Endothelial cell of umbilical vein (primary cell): ENCODE measurements at regions not wholly inside any gene's neighbourhood (a gene's known extent, or its start where the extent isn't known, plus 50 kb on each side); places are given as distances from the start of the nearest gene placed in this dataset.

Experiments
- BruUV-seq: library from RNA; stranded (reverse); fragments of 400-500 nt; replicated peaks from 2 replicates; lab custom pipeline; 2021; lab: Mats Ljungman, UMichigan
- CTCF ChIA-PET: fragments of 300-600, 350-600 bp; sonication (Branson Sonifier 250); formaldehyde crosslinking; loops from one replicate; lab custom pipeline; 2021; ENCODE audit warnings: antibody characterized with exemption, inconsistent platforms; lab: Charles Lee
- POLR2A ChIA-PET: fragments of 300-600, 350-600 bp; sonication (Branson Sonifier 250); formaldehyde crosslinking; loops from one replicate; lab custom pipeline; 2021; ENCODE audit warnings: antibody characterized with exemption, inconsistent platforms; lab: Charles Lee
- DNase-seq: peaks from one replicate; pipeline ENCODE4 v3.0.0-alpha.2; 2011; ENCODE audit warnings: low read depth, low spot score
- FAIRE-seq: peaks from 2 replicates; lab custom pipeline; 2011; peaks lifted over from hg19 to GRCh38; lab: Jason Lieb, UNC
- H2AFZ ChIP-seq: 2 replicates; pipeline ENCODE4 v1.6.0; 2012; ENCODE audit warnings: low read depth, low read length, control low read depth, inconsistent platforms
- H3K27ac ChIP-seq: 2 replicates; pipeline ENCODE4 v1.5.1; 2011; ENCODE audit warnings: low read depth, mild to moderate bottlenecking, control low read depth, low read length, moderate library complexity; ENCODE audit not compliant: insufficient read depth
- H3K27me3 ChIP-seq, 2 experiments: 2 replicates each; pipeline versions ENCODE4 v1.6.0 to v1.6.1; 2011; ENCODE audit warnings: low read length in 2 of 2, mixed read lengths in 1 of 2; ENCODE audit not compliant: control insufficient read depth in 2 of 2, insufficient read depth in 2 of 2
- H3K36me3 ChIP-seq, 2 experiments: 2 replicates in 1 of 2; 3 replicates in 1 of 2; pipeline ENCODE4 v1.5.1; 2011; ENCODE audit warnings: low read length in 2 of 2, mild to moderate bottlenecking in 1 of 2, moderate library complexity in 1 of 2; ENCODE audit not compliant: control insufficient read depth in 2 of 2, insufficient read depth in 2 of 2; ENCODE audit errors: extremely low read depth in 1 of 2
- H3K4me1 ChIP-seq: 3 replicates; pipeline ENCODE4 v1.5.1; 2011; ENCODE audit warnings: mild to moderate bottlenecking, low read length; ENCODE audit not compliant: control insufficient read depth, insufficient read depth; ENCODE audit errors: extremely low read depth
- H3K4me2 ChIP-seq: 2 replicates; pipeline ENCODE4 v1.6.1; 2011; ENCODE audit warnings: low read length, control low read depth, mixed read lengths; ENCODE audit not compliant: insufficient read depth
- H3K4me3 ChIP-seq, 3 experiments: fragments of 200-600 bp in 1 of 3; sonication (generic), shearing (Covaris generic) in 1 of 3; replicated peaks in 1 of 3; 2 replicates each; pipeline ENCODE4 v1.5.1; 2011 to 2016; ENCODE audit warnings: control low read depth in 3 of 3, low read length in 3 of 3, mild to moderate bottlenecking in 2 of 3, inconsistent platforms in 1 of 3, low read depth in 1 of 3, moderate library complexity in 1 of 3; ENCODE audit not compliant: insufficient read depth in 1 of 3
- H3K79me2 ChIP-seq: 2 replicates; pipeline ENCODE4 v1.6.0; 2012; ENCODE audit warnings: low read length, inconsistent platforms; ENCODE audit not compliant: control insufficient read depth, insufficient read depth
- H3K9ac ChIP-seq: replicated peaks from 2 replicates; pipeline ENCODE3; 2011; ENCODE audit warnings: low read length, control low read depth; ENCODE audit not compliant: insufficient read depth; ENCODE audit errors: extremely low read depth
- H3K9me1 ChIP-seq: replicated peaks from 3 replicates; pipeline ENCODE4 v1.6.0; 2011; ENCODE audit warnings: mild to moderate bottlenecking, low read length; ENCODE audit not compliant: control insufficient read depth, insufficient read depth; ENCODE audit errors: extremely low read depth
- H3K9me3 ChIP-seq: replicated peaks from 2 replicates; pipeline ENCODE4 v1.5.1; 2012; ENCODE audit warnings: low read length, inconsistent platforms; ENCODE audit not compliant: control insufficient read depth, insufficient read depth
- H4K20me1 ChIP-seq: replicated peaks from 2 replicates; pipeline ENCODE3; 2011; ENCODE audit warnings: mild to moderate bottlenecking, low read length; ENCODE audit not compliant: control insufficient read depth, insufficient read depth; ENCODE audit errors: extremely low read depth
- EZH2 ChIP-seq: IDR thresholded peaks from 2 replicates; pipeline ENCODE4 v1.6.1; 2012; ENCODE audit warnings: borderline replicate concordance, low read depth, mild to moderate bottlenecking, moderate library complexity, low read length, inconsistent platforms; ENCODE audit not compliant: severe bottlenecking
- FOS ChIP-seq: IDR thresholded peaks from 2 replicates; pipeline ENCODE4 v1.6.1; 2011; ENCODE audit warnings: mild to moderate bottlenecking, low read length, moderate library complexity, borderline replicate concordance; ENCODE audit not compliant: insufficient read depth
- GATA2 ChIP-seq: IDR thresholded peaks from 2 replicates; pipeline ENCODE4 v1.7.0; 2011; ENCODE audit warnings: low read depth, mild to moderate bottlenecking, moderate library complexity, mixed read lengths, low read length; ENCODE audit not compliant: insufficient read length, insufficient read depth
- JUN ChIP-seq: IDR thresholded peaks from 2 replicates; pipeline ENCODE4 v1.6.1; 2011; ENCODE audit warnings: borderline replicate concordance, low read depth; ENCODE audit not compliant: insufficient read length, insufficient read depth
- MYC ChIP-seq: IDR thresholded peaks from one replicate; pipeline ENCODE4 v1.6.1; 2011; ENCODE audit warnings: mild to moderate bottlenecking, low read depth, low read length
- POLR2A ChIP-seq: IDR thresholded peaks from 2 replicates; pipeline ENCODE4 v1.6.1; 2012; ENCODE audit warnings: low read depth, mild to moderate bottlenecking, control low read depth, low read length
- POLR2AphosphoS5 ChIP-seq: IDR thresholded peaks from 2 replicates; pipeline ENCODE4 v1.6.1; 2012; ENCODE audit warnings: low read depth, mild to moderate bottlenecking, control low read depth, low read length, moderate library complexity; ENCODE audit not compliant: insufficient read depth
- dilution Hi-C: fragments of 300-500 bp; cut with MboI; formaldehyde crosslinking; loops from one replicate; pipeline ENCODE4 v1.15.0; 2019; ENCODE audit warnings: low sequenced_read_pairs; ENCODE audit not compliant: extremely low pct_ligation_motif_present
- intact Hi-C: fragments of 100-400 bp; cut with micrococcal nuclease; formaldehyde crosslinking; loops from one replicate; pipeline ENCODE4 v1.10.0; 2022
- TF ChIP-seq, protein P1 (sequence below), 2 donors: IDR thresholded peaks; 1 replicate in 1 of 2; 2 replicates in 1 of 2; pipeline ENCODE4 v1.5.1; 2011; ENCODE audit warnings: low read length in 2 of 2, mild to moderate bottlenecking in 2 of 2, moderate library complexity in 2 of 2, control low read depth in 1 of 2, inconsistent platforms in 1 of 2, low read depth in 1 of 2; ENCODE audit not compliant: insufficient read depth in 1 of 2; ENCODE audit errors: extremely low read depth in 1 of 2
- TF ChIP-seq, protein P2 (sequence below): IDR thresholded peaks from 2 replicates; pipeline ENCODE4 v1.6.1; 2011; ENCODE audit not compliant: insufficient read depth, insufficient read length

GRCh38 chr14:26709019-26709418 lies 111.2 kb upstream of the NOVA1 start:
- POLR2A ChIA-PET: no interaction called here
- no TSS peak for BruUV-seq

More at GRCh38 chr14:26709019-26709418, 111.2 kb upstream of the NOVA1 start:
- peak; percentile 77 for TF ChIP-seq FOS
- TF ChIP-seq GATA2: no peak
- TF ChIP-seq JUN: peak; percentile 67
- no peak for TF ChIP-seq MYC
- no peak for TF ChIP-seq EZH2
- TF ChIP-seq POLR2AphosphoS5: peak; percentile 34
- peak; percentile 37 for TF ChIP-seq POLR2A
- TF ChIP-seq, protein P1, sequence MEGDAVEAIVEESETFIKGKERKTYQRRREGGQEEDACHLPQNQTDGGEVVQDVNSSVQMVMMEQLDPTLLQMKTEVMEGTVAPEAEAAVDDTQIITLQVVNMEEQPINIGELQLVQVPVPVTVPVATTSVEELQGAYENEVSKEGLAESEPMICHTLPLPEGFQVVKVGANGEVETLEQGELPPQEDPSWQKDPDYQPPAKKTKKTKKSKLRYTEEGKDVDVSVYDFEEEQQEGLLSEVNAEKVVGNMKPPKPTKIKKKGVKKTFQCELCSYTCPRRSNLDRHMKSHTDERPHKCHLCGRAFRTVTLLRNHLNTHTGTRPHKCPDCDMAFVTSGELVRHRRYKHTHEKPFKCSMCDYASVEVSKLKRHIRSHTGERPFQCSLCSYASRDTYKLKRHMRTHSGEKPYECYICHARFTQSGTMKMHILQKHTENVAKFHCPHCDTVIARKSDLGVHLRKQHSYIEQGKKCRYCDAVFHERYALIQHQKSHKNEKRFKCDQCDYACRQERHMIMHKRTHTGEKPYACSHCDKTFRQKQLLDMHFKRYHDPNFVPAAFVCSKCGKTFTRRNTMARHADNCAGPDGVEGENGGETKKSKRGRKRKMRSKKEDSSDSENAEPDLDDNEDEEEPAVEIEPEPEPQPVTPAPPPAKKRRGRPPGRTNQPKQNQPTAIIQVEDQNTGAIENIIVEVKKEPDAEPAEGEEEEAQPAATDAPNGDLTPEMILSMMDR (IDR thresholded peaks at IDR 0.05; ENCODE audit: extremely low read depth in 1 of 2, insufficient read depth in 1 of 2, low read depth in 1 of 2, low read length in 2 of 2): no peak
- TF ChIP-seq, protein P2, sequence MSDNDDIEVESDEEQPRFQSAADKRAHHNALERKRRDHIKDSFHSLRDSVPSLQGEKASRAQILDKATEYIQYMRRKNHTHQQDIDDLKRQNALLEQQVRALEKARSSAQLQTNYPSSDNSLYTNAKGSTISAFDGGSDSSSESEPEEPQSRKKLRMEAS: no peak
- dilution Hi-C loops: no loop called here
- Histone ChIP-seq H3K4me3 (no peak overlapping the region), H4K20me1 (no peaks in the 10 kb centered on the region), H2AFZ (no peak overlapping the region), H3K36me3 (no peaks in the 10 kb centered on the region), H3K79me2 (no peaks in the 10 kb centered on the region), H3K27ac (peak overlapping the region; percentile 12), H3K4me2 (peak overlapping the region; percentile 83), H3K9ac (no peak overlapping the region), H3K27me3 (no peaks in the 10 kb centered on the region), H3K4me1 (peaks cover 15% of the 10 kb centered on the region), H3K9me1 (no peaks in the 10 kb centered on the region), H3K9me3 (no peaks in the 10 kb centered on the region)
- peak; percentile 84 for DNase-seq
- intact Hi-C loops: loop anchor here (2.0 to 5.0 kb wide), 2 partner anchors 68 to 110 kb away; partner anchors contain the start of gene NOVA1
- CTCF ChIA-PET: interaction anchor here (0.9 to 2.6 kb wide), 8 partner anchors 10 to 315 kb away, joined by 3 to 10 read pairs (median 4); no protein-coding TSS in a partner anchor
- peak; percentile 94 for FAIRE-seq
